ENCODE measurements at regions not wholly inside any gene's neighbourhood (a gene's known extent, or its start where the extent isn't known, plus 50 kb on each side); places are given as distances from the start of the nearest gene placed in this dataset.

GRCh38 chr15:67918205-67918861 lies 78.5 kb upstream of the RNU6-1 start:
- Histone ChIP-seq H3K36me3 (ENCODE audit: control insufficient read depth in 1 of 2, insufficient read depth in 2 of 2, low read depth in 1 of 2, low read length in 2 of 2) (no peaks in the 10 kb centered on the region), H3K27ac (ENCODE audit: low read length, poor library complexity, severe bottlenecking) (no peak overlapping the region), H3K27me3 (ENCODE audit: control insufficient read depth in 1 of 2, insufficient read depth in 1 of 2, low read length in 2 of 2) (no peaks in the 10 kb centered on the region), H3K9ac (ENCODE audit: low read length) (no peak overlapping the region), H3K4me3 (ENCODE audit: insufficient read depth in 1 of 2, low read depth in 1 of 2, low read length in 2 of 2) (no peak overlapping the region), H4K91ac (ENCODE audit: low read length) (peak overlapping the region; percentile 18), H3K4me2 (ENCODE audit: low read length, poor library complexity, severe bottlenecking) (no peak overlapping the region), H2AK5ac (ENCODE audit: low read length, severe bottlenecking) (no peak overlapping the region), H3K14ac (ENCODE audit: low read length in 2 of 2) (peak overlapping the region in 1 of 2 experiments; percentile 9), H3K4ac (ENCODE audit: low read depth in 1 of 2, low read length in 2 of 2) (peak overlapping the region in 1 of 2 experiments; percentile 46), H4K8ac (ENCODE audit: low read length) (peak overlapping the region; percentile 27), H2AFZ (ENCODE audit: low read depth, low read length) (no peak overlapping the region), H2BK5ac (ENCODE audit: low read depth, low read length, poor library complexity, severe bottlenecking) (no peak overlapping the region), H3K23ac (ENCODE audit: low read length in 2 of 2) (no peak overlapping the region), H2BK120ac (ENCODE audit: low read depth, low read length) (no peak overlapping the region), H2BK12ac (ENCODE audit: low read length in 2 of 2) (peak overlapping the region; percentile 51 to 61), H2BK15ac (ENCODE audit: low read depth, poor library complexity, severe bottlenecking) (no peak overlapping the region), H3K79me1 (replicated peaks; ENCODE audit: low read length, poor library complexity, severe bottlenecking) (no peaks in the 10 kb centered on the region), H3K4me1 (ENCODE audit: control insufficient read depth, insufficient read depth, low read depth, low read length) (peaks cover 7% of the 10 kb centered on the region), H3K18ac (ENCODE audit: low read depth in 1 of 2, low read length in 2 of 2) (peak overlapping the region in 1 of 2 experiments; percentile 44), H3K9me3 (ENCODE audit: control insufficient read depth, low read length) (peaks cover 6% of the 10 kb centered on the region)
- WGBS, result 91% methylated on average over 10 of the region's 10 CpGs
- DNase-seq, result no peak

GRCh38 chr15:67920524-67921240 lies 80.8 kb upstream of the RNU6-1 start:
- Histone ChIP-seq H4K91ac (ENCODE audit: low read length) (no peak overlapping the region), H3K79me1 (replicated peaks; ENCODE audit: low read length, poor library complexity, severe bottlenecking) (no peaks in the 10 kb centered on the region), H3K23ac (ENCODE audit: low read length in 2 of 2) (no peak overlapping the region), H4K8ac (ENCODE audit: low read length) (no peak overlapping the region), H3K18ac (ENCODE audit: low read depth in 1 of 2, low read length in 2 of 2) (no peak overlapping the region), H2AFZ (ENCODE audit: low read depth, low read length) (no peak overlapping the region), H3K9ac (ENCODE audit: low read length) (no peak overlapping the region), H2AK5ac (ENCODE audit: low read length, severe bottlenecking) (no peak overlapping the region), H3K4ac (ENCODE audit: low read depth in 1 of 2, low read length in 2 of 2) (no peak overlapping the region), H3K27ac (ENCODE audit: low read length, poor library complexity, severe bottlenecking) (no peak overlapping the region), H3K4me1 (ENCODE audit: control insufficient read depth, insufficient read depth, low read depth, low read length) (peaks cover 5% of the 10 kb centered on the region), H3K4me3 (ENCODE audit: insufficient read depth in 1 of 2, low read depth in 1 of 2, low read length in 2 of 2) (no peak overlapping the region), H2BK120ac (ENCODE audit: low read depth, low read length) (no peak overlapping the region), H2BK15ac (ENCODE audit: low read depth, poor library complexity, severe bottlenecking) (no peak overlapping the region), H2BK5ac (ENCODE audit: low read depth, low read length, poor library complexity, severe bottlenecking) (no peak overlapping the region), H2BK12ac (ENCODE audit: low read length in 2 of 2) (no peak overlapping the region), H3K36me3 (ENCODE audit: control insufficient read depth in 1 of 2, insufficient read depth in 2 of 2, low read depth in 1 of 2, low read length in 2 of 2) (no peaks in the 10 kb centered on the region), H3K9me3 (ENCODE audit: control insufficient read depth, low read length) (peaks cover 6% of the 10 kb centered on the region), H3K14ac (ENCODE audit: low read length in 2 of 2) (no peak overlapping the region), H3K27me3 (ENCODE audit: control insufficient read depth in 1 of 2, insufficient read depth in 1 of 2, low read length in 2 of 2) (no peaks in the 10 kb centered on the region), H3K4me2 (ENCODE audit: low read length, poor library complexity, severe bottlenecking) (no peak overlapping the region)
- no peak for DNase-seq
- WGBS, result 77% methylated on average over 6 of the region's 6 CpGs

- no peak overlapping the region for H3K14ac ChIP-seq (ENCODE audit: low read length in 2 of 2)
- H2BK5ac ChIP-seq (ENCODE audit: low read depth, low read length, poor library complexity, severe bottlenecking), result no peak overlapping the region
- H2BK120ac ChIP-seq (ENCODE audit: low read depth, low read length), result no peak overlapping the region
- H4K91ac ChIP-seq (ENCODE audit: low read length), result no peak overlapping the region
- peaks cover 6% of the 10 kb centered on the region for H3K9me3 ChIP-seq (ENCODE audit: control insufficient read depth, low read length)
- no peak overlapping the region for H3K4me2 ChIP-seq (ENCODE audit: low read length, poor library complexity, severe bottlenecking)
- no peaks in the 10 kb centered on the region for H3K27me3 ChIP-seq (ENCODE audit: control insufficient read depth in 1 of 2, insufficient read depth in 1 of 2, low read length in 2 of 2)
- H3K18ac ChIP-seq (ENCODE audit: low read depth in 1 of 2, low read length in 2 of 2), result no peak overlapping the region
- H2BK15ac ChIP-seq (ENCODE audit: low read depth, poor library complexity, severe bottlenecking), result no peak overlapping the region
- peaks cover 2% of the 10 kb centered on the region for H3K4me1 ChIP-seq (ENCODE audit: control insufficient read depth, insufficient read depth, low read depth, low read length)
- no peak overlapping the region for H2AK5ac ChIP-seq (ENCODE audit: low read length, severe bottlenecking)
- H4K8ac ChIP-seq (ENCODE audit: low read length), result no peak overlapping the region
- H3K4ac ChIP-seq (ENCODE audit: low read depth in 1 of 2, low read length in 2 of 2), result no peak overlapping the region
- H3K23ac ChIP-seq (ENCODE audit: low read length in 2 of 2), result no peak overlapping the region
- H3K79me1 ChIP-seq (replicated peaks; ENCODE audit: low read length, poor library complexity, severe bottlenecking), result no peaks in the 10 kb centered on the region
- no peak for DNase-seq
- no peak overlapping the region for H3K4me3 ChIP-seq (ENCODE audit: insufficient read depth in 1 of 2, low read depth in 1 of 2, low read length in 2 of 2)
- no peak overlapping the region for H3K27ac ChIP-seq (ENCODE audit: low read length, poor library complexity, severe bottlenecking)
- no peak overlapping the region for H3K9ac ChIP-seq (ENCODE audit: low read length)
- H2AFZ ChIP-seq (ENCODE audit: low read depth, low read length), result no peak overlapping the region
- 92% methylated on average over 7 of the region's 7 CpGs for WGBS
- no peaks in the 10 kb centered on the region for H3K36me3 ChIP-seq (ENCODE audit: control insufficient read depth in 1 of 2, insufficient read depth in 2 of 2, low read depth in 1 of 2, low read length in 2 of 2)
- no peak overlapping the region for H2BK12ac ChIP-seq (ENCODE audit: low read length in 2 of 2)
Observed at GRCh38 chr15:67922106-67922675, 82.3 kb upstream of the RNU6-1 start.

Measured in mesenchymal stem cell (in vitro differentiated cells and primary cell).